Fibroblast of villous mesenchyme (primary cell): ENCODE measurements at regions not wholly inside any gene's neighbourhood (a gene's known extent, or its start where the extent isn't known, plus 50 kb on each side); places are given as distances from the start of the nearest gene placed in this dataset.
A peak's percentile ranks its signal among the peaks of the same experiment; 100 is the strongest.

Experiments used
- DNase-seq: peaks from one replicate; pipeline ENCODE4 v3.0.0-alpha.2; 2010; ENCODE audit warnings: low read depth
- H3K4me3 ChIP-seq: 2 replicates; pipeline ENCODE4 v1.5.1; 2011; ENCODE audit warnings: low read depth, mild to moderate bottlenecking, low read length
- TF ChIP-seq, protein P1 (sequence below): IDR thresholded peaks from 2 replicates; pipeline ENCODE4 v1.5.1; 2012; ENCODE audit warnings: low read depth, mild to moderate bottlenecking, low read length; ENCODE audit not compliant: insufficient read depth

DNA sequence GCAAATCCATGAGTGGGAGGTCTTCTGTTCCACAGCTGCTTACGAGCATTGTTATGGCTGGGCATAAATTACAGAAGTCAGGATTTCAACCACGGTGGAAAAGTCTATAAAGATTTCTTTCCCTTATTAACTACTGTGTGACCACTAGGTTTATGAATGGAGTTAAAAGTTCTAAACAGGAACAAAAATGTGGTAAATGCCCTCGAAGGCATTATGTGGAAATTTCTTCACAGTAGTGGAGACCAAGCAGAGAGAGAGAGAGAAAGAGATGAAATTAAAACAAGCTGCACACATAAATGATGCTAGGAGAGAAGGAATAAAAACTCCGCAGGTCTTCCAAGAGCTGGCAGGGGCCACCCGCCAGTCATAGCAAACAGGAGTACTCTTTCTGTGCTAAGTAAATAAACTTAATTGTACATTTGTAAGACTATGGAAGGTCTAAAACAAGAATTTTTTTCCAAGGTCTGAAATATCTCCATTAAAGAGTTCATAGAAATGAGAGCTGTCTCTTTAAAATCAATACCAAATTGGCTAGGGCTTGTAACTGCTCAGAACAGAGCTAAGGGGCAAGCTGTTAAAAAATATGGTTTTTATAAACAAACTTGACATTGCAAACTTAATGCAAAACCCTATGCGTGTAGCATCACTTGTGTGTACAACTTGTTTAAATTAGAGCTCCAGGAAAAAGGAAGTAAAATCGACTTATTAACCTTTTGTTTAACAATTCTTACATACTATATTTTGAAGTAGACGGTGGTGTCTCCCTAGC is 438.2 kb downstream of the MEIS1 start:
- H3K4me3 ChIP-seq, result no peak overlapping the region
- TF ChIP-seq, protein P1, sequence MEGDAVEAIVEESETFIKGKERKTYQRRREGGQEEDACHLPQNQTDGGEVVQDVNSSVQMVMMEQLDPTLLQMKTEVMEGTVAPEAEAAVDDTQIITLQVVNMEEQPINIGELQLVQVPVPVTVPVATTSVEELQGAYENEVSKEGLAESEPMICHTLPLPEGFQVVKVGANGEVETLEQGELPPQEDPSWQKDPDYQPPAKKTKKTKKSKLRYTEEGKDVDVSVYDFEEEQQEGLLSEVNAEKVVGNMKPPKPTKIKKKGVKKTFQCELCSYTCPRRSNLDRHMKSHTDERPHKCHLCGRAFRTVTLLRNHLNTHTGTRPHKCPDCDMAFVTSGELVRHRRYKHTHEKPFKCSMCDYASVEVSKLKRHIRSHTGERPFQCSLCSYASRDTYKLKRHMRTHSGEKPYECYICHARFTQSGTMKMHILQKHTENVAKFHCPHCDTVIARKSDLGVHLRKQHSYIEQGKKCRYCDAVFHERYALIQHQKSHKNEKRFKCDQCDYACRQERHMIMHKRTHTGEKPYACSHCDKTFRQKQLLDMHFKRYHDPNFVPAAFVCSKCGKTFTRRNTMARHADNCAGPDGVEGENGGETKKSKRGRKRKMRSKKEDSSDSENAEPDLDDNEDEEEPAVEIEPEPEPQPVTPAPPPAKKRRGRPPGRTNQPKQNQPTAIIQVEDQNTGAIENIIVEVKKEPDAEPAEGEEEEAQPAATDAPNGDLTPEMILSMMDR, result no peak
- peak; percentile 94 for DNase-seq

DNA sequence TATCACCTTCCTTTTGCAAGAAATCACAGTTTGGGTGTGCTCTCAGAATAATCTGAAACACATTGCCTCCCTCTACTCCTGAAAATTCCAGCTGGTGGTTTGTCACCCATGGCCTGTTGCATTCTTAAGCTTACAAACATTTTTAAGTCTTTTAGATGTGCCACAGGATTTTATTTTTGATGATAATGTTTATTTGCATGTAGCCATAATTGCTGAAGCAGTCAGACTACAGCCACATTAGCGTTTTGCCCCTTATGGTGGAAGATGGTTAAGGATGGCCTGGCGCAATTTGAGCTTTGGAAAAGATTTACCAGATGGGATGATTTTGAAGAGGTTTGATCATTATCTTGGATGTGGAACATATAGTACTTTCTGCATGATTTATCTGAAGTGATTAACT is 439.5 kb downstream of the MEIS1 start:
- H3K4me3 ChIP-seq, result no peak overlapping the region
- TF ChIP-seq, protein P1, result no peak
- peak; percentile 61 for DNase-seq

- no peak for DNase-seq
- no peak overlapping the region for H3K4me3 ChIP-seq
- TF ChIP-seq, protein P1, result no peak
These were observed 441.1 kb downstream of the MEIS1 start for GRCh38 chr2:66875941-66876462.

DNA sequence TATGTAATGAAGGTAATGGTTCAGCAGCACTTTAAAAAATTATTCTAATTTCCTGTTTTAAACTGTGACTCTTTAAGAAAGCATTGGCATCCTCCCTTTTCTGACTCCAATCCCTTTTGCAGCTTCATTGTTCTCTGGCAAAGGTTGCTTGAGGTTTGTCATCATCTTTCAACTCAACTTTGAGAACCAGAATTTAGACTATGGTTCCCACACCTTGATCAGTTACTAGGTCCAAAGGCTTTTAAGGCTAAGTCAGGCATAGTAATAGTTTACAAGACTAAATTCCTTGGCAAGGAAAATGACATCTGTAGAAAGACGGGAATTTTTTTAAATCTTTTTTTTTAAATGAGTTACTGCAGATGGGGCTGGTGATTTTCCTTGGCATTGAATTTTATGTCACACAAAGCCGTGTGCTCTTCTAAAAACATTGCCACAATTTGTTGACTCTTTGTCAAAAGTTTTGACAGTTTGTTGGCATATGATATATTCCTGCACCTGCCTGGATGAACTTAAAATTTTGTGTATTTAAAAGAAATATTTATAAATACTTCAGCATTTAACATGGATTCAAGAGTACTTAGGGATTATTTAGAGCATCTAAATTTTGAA is 451.0 kb downstream of the MEIS1 start:
- TF ChIP-seq, protein P1, result no peak
- H3K4me3 ChIP-seq, result no peak overlapping the region
- no peak for DNase-seq

DNA sequence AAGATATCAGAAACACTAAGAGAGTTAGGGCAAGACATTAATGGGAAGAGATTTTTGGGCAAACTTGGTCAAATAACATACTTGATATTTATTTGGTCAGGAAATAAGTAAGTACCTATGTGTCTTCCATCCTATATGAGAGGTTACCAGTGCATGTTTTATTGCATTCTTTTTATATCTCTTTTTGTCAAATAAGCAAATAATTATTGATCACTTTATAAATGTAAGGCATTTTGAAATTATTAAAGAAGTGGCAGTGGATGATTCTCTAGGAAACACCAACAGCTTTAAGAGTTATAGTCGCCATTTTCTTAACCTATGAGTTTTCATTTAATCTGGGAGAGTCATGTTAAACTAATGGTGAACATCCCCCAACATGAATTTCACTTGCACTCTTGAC is 453.3 kb downstream of the MEIS1 start:
- TF ChIP-seq, protein P1, result no peak
- no peak overlapping the region for H3K4me3 ChIP-seq
- DNase-seq, result no peak

GRCh38 chr2:66888791-66889631 is 454.1 kb downstream of the MEIS1 start:
- TF ChIP-seq, protein P1, result no peak
- DNase-seq, result peak; percentile 100

More at GRCh38 chr2:66888791-66889631, 454.1 kb downstream of the MEIS1 start:
- H3K4me3 ChIP-seq, result no peak overlapping the region
